Upper lobe of left lung (tissue), 4 donors: ENCODE measurements at regions not wholly inside any gene's neighbourhood (a gene's known extent, or its start where the extent isn't known, plus 50 kb on each side); places are given as distances from the start of the nearest gene placed in this dataset.

ENCODE experiments used
- POLR2A ChIP-seq, 4 donors: fragments of 450-650 bp; IDR thresholded peaks; one replicate each; pipeline ENCODE4 v1.5.1; 2016 to 2017; ENCODE audit warnings: antibody characterized with exemption in 4 of 4, mild to moderate bottlenecking in 2 of 4
- TF ChIP-seq, protein P1 (sequence below), 6 experiments: fragments of 450-650 bp in 4 of 6; fragments of 200-600 bp in 2 of 6; sonication (generic) in 2 of 6; IDR thresholded peaks; one replicate each; pipeline ENCODE4 v1.5.1; 2016 to 2019; ENCODE audit warnings: antibody characterized with exemption in 6 of 6

DNA sequence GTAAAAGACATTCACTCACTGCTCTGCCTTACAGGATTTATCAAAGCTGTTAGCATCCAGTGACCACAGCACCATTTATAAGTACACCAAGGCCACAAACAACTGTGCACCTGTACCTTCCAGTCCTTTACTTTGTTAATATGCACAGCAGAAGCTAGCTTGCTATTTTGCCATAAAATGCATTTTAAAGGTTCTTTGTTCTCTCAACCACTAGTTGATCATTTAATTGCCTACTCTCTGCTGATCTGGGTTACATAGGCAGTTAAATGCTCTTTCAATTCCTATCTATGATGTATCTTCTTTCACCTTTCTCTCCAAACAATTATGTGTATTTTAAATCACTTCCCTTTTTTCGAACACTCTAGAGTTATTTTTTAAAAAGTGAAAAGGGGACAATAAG lies 126.4 kb downstream of the SIPA1L2 start:
- no peak for TF ChIP-seq POLR2A (IDR thresholded peaks at IDR 0.05)
- TF ChIP-seq, protein P1, sequence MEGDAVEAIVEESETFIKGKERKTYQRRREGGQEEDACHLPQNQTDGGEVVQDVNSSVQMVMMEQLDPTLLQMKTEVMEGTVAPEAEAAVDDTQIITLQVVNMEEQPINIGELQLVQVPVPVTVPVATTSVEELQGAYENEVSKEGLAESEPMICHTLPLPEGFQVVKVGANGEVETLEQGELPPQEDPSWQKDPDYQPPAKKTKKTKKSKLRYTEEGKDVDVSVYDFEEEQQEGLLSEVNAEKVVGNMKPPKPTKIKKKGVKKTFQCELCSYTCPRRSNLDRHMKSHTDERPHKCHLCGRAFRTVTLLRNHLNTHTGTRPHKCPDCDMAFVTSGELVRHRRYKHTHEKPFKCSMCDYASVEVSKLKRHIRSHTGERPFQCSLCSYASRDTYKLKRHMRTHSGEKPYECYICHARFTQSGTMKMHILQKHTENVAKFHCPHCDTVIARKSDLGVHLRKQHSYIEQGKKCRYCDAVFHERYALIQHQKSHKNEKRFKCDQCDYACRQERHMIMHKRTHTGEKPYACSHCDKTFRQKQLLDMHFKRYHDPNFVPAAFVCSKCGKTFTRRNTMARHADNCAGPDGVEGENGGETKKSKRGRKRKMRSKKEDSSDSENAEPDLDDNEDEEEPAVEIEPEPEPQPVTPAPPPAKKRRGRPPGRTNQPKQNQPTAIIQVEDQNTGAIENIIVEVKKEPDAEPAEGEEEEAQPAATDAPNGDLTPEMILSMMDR (IDR thresholded peaks at IDR 0.05), result no peak
